CD4-positive, alpha-beta T cell treated with Interleukin-15 for 4 hours (primary cell): ENCODE measurements at regions not wholly inside any gene's neighbourhood (a gene's known extent, or its start where the extent isn't known, plus 50 kb on each side); places are given as distances from the start of the nearest gene placed in this dataset.

Source experiments
- DNase-seq: peaks from one replicate; pipeline ENCODE4 v3.0.0-alpha.2; 2020; ENCODE audit warnings: low spot score

DNA sequence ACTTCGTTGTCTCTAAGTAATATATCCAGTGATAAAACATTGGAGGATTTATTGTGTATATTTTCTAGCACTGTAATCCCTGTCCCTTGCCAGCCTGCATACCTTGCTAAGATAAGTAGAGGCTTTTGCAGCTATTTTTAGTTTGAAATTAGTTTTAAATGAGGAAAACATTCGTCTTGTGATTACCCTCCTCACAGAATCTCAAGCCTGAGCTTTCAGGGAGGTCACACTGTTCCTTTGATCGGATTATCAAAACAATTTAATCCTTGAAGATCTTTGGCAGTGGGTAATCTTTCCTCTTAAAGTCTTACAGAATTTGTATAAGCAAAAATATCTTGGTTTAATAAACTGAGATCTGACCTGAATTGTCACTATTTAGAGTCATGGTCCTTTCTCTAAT lies 897.0 kb upstream of the CELF2 start:
- no peak for DNase-seq

DNA sequence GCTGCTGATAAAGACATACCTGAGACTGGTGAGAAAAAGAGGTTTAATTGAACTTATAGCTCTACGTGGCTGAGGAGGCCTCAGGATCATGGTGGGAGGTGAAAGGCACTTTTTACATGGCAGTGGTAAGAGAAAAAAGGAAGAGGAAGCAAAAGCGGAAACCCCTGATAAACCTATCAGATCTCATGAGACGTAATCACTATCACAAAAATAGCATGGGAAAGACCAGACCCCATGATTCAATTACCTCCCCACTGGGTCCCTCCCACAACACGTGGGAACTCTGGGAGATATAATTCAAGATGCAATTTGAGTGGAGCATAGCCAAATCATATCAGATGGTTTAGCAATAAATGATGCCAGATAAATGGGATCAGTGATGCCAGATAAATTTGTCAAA lies 892.0 kb upstream of the CELF2 start:
- no peak for DNase-seq

DNA sequence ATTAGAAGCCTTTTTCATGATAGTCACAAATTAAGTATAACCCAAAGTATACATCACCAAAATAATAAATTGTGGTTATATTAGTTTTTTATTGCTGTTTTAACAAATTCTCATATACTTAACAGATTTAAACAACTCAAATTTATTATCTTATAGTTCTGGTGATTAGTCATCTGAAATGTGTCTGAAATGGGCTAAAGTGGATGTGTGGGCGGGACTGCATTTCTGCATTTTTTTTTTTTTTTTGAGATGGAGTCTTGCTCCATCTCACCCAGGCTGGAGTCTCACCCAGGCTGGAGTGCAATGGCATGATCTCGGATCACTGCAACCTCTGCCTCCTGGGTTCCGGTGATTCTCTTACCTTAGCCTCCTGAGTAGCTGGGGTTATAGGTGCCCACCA lies 891.5 kb upstream of the CELF2 start:
- no peak for DNase-seq

DNA sequence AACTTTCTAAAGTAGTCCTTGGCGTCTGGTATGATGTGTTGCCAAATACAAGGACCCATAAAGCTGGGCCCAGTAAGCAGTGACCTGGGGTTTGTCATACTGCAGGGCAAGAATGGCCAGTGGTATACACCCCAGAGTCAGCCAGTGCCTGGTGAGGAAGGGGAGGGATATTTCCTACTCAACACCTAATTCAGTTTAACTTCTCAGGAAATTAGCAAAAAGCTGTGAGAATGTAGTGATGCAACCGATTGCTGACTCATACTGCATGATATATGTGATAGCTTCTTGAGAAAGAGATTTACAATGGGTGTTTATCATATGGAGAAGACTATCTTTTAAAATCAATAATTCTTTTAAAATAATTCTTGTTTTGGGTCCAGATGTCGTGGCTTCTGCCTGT lies 889.3 kb upstream of the CELF2 start:
- DNase-seq, result no peak

DNA sequence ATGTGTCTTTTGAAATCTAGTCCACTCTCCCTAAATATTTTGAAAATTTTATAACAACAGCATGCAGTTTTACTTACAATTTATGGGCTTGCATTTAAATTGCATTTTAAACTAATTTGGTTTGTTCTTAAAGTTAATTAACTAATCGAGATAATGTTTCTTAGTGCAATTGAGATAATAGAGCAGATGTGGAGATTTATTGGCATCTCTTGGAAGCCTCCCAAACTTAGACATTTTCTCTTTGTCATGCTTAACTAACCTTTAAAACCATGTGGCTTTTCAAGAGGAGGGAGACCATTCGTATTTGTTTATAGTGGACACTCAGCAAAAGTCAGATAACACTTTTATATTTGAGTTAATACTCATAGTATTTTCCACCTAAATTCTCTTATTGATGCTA lies 887.0 kb upstream of the CELF2 start:
- DNase-seq, result no peak

DNA sequence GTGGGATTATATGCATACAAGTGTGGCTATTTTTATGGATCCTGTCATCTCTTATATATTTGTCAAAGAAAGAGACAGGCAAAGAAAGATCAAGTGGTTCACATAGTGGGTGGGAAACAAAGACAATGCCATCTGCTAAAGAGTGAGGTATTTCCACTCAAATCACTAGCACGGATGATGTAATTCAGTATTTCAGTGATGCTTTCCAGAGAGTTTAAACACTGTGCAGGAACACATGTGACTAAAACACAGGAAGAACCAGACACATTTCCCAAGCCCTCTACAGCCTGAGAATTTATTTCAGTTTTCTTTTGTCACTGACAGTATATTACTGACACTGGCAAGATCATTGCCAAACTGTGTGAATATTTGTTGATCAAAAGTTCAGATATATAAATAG lies 885.7 kb upstream of the CELF2 start:
- DNase-seq, result no peak

DNA sequence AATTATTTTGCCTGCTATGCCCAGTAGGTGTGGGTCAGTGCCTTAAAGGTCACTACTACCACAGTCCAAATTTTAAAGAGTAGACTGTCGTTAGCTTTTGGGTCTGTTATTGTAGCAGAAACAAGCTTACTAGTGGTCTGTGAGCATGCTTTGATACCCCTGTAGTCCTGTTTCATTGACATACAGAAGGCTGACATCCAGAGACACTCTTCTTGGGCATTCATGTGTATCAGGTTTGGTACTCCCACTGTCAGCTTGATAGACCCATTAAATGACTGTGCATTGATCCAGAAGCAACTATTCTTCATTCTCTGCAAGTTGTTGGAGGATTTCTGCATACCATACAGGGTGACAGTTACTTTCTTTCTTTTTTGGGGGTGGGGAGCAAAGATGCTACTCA lies 884.4 kb upstream of the CELF2 start:
- DNase-seq, result no peak

DNA sequence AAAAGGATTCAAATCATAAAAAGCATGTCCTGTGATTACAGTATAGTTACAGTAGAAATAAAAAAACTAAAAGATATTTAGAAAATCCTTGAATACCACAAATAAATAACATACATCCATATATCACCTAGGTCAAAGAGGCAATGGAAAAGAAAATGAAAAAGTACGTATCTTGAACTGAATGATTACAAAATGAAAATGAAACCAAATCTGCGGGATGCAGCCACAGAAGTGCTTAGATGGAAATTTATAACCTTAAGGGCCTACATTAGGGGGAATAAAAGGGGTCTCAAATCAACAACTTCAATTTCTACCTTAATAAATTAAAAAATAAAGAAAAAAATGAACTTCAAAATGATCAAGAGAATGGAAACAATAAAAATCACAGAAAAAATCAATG lies 879.0 kb upstream of the CELF2 start:
- no peak for DNase-seq

DNA sequence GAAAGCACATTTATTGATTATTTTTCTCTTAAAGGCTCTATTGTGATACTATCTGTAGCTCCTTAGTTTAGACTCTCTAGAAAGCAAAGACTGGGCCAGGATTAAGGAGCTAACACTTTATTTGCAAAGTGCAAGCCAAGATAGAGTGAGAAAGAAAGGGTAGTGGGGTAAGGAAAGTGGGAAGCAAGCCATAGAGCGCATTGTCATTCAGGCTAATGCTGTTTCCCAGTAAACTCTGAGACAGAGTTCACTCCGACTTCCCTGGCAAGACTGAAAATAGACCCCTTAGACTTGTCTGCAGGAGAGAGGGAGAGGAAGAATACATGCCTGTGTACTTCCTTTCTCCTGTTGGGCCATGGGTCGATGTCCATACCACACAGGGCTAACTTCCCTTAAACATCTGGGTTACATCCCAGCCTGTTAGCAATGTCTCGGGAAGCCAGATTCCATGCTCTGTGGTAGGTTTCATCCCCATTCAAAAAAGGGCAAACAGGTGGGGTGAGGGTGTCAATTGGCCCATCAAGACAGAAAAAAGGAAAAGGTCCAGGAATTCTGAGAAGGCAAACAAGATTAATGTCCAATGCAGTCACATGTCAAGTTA lies 875.8 kb upstream of the CELF2 start:
- DNase-seq, result no peak

DNA sequence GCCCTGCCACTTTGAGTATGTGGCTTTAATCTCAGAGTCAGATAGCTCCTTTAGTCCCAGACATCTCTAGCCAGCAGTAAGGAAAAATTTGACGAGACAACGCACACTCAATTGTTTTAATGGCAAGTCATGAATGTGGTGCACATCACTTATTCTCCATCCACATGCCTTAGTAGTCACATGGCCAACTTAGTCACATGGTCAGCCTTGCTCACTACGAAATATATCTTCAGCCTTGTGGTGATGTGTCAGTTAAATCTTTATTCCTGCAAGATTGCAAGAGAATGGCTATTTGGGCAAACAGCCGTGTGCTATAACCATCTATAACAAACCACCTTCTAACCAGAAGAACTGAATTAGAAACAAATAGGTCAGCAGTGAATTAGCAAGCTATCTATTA lies 871.1 kb upstream of the CELF2 start:
- DNase-seq, result no peak

DNA sequence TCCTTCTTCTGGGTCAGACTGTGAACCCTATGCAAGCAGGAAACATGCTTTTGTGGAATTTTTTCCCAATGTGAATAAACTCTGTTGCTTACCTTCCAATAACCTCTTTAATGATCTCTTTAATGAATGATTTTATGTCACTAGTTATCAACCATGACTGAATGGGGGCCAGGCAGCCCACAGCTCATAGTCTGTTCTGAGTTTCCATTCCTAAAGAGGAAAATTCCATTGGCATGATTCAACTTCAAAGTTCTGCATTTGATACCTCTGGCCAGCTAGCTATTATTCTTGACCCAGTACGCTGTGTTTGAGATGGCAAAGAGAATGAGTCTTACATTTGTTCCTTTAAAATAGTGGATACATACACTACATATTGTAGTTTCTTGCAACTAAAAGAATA lies 867.8 kb upstream of the CELF2 start:
- no peak for DNase-seq

DNA sequence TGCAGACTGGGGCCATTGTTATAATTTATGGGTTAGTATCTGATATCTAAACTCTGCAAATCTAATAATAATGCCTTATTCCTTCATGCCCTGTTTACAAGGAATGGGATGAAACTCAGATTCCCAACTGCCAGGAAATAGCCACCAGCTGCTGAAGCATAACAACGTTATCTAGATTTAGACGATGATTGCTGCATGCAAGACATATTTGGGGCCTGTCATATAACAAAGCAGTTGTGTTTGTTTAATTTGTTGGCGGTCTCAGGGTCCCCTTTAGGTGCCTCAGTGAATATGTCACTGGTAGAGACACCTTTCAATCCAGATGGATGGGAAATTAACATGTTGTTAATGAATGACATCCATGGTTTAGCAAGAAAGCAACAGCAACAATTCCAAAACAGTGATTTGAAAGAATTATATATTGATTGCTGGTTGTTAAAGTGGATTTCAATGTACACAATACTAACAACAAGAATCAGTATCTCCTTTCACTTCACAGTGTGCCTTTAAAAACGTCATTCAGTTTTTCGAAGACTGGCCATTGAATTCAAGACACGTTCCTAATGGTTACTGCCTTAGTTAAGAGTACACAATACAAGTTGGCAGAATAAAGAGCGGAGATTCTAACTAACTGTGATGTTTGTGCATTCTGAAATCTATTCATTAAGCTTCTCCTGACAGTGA lies 860.6 kb upstream of the CELF2 start:
- no peak for DNase-seq

DNA sequence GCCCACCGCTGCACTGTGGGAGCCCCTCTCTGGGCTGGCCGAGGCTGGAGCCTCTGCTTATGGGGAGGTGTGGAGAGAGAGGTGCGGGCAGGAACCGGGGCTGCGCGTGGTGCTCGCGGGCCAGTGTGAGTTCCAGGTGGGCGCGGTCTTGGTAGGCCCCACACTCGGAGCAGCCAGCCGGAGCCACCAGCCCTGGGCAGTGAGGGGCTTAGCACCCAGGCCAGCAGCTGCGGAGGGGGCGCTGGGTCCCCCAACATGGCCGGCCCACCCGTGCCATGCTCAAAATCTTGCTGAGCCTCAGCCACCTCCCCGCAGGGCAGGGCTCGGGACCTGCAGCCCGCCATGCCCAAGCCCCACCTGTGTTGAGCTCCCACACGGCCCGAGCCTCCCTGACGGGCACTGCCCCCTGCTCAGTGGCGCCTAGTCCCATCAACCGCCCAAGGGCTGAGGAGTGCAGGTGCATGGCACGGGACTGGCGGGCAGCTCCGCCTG lies 856.8 kb upstream of the CELF2 start:
- no peak for DNase-seq

DNA sequence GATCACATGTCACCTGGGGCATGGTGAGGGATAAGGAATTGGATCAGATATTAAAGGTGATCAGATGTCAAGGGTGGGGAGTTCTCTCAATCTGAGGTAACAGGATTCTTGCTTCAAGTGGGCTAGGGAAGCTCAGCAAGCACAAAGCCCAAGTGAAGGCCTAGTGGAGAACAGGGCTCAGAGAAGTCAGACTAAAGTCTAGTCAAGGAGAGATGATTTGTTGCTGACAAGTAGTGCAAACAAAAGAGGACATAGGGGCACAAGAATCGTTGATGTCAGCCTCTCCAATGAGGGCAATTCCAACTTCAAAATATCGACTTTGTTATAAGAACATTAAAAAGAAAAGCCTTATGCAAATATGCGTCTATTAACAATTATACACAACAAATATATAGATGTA lies 852.8 kb upstream of the CELF2 start:
- DNase-seq, result no peak

DNA sequence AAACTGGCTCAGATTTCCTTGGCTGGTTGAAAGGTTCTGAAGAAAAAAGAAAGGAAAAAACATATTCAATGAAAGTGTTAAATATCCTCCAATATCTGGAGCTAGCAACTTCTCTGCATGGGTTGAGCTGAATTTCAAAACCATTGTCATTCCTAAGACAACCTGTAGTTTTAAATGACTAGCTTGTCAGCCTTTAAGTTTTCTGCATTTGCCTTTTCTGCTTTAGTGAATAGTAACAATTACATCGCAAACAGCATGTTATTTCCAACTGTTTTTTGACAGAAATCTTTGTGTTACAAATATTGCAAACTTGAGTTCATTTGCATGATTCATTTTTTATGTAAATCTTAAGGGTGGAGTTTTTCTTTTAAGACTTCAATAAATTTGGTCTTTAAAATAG lies 852.3 kb upstream of the CELF2 start:
- DNase-seq, result no peak

DNA sequence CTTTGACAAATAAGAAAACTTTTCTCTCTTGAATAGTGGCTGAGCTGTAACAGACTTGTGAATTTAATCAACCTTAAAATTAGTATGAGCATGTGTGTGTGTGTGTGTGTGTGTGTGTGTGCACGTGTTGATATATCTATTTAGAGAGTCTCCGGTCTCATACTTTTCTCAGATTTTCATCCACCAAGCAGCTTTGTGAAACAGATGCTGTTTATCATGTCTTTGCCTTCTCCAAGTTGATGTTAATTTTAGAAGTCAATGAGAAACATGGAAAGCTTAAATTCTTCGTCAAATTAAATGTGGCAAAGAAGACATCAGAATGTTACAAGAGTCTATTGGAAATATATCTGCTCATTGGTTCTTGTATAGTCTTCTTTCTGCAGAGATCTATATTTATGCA lies 839.2 kb upstream of the CELF2 start:
- no peak for DNase-seq

DNA sequence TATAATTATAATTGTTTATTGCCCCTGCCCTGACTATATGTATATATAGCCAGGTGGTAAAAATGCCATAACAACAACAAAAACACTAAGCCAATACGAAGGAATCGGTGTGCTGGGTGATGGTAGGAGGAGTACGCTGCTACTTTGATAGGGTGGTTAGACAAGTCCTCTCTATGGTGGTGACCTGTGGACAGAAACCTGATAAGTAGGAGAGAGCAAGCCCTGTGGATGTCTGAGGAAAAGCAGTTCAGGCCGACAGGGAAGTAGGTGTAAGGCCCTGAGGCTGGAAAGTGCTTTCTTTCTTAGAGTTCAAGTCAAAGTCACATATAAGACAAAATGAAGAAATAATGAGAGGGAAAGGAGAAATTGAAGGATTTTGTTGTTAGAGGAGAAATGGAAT lies 823.8 kb upstream of the CELF2 start:
- DNase-seq, result no peak

DNA sequence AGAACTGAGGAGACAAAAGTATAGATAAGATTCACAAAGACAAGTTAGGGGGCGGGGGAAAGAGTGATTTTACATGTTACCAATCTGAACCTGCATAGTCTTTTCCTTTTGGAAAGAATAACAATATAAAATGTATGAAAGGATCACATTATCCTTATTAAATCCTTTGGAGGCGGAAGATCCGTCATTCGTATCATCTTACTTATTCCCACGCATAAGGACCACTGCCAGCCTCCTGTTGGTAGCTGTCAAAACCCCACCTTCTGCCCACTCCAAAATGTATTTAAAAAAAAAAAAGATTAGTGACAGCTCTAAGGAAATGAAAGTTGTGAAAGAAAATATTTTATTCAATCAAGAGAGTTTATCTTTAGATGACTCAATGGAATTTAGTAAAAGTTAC lies 821.0 kb upstream of the CELF2 start:
- DNase-seq, result no peak

DNA sequence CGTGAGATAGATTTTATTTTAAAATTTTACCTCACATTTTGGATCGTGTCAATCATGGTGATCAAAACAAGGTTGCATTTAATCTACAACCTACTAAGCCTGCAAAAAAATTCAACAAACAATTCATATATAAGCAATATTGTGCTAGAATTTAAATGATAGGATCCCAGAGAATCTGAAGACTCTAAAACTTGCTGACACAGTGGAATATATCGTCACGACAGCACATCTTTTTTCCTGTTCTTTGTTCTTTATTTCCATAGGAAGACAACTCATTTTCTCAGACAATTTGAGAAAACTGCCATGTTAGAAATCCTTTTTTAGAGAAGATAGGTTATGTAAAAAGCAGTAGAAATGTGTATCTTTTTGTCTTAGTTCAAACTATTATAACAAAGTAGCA lies 820.2 kb upstream of the CELF2 start:
- DNase-seq, result no peak

DNA sequence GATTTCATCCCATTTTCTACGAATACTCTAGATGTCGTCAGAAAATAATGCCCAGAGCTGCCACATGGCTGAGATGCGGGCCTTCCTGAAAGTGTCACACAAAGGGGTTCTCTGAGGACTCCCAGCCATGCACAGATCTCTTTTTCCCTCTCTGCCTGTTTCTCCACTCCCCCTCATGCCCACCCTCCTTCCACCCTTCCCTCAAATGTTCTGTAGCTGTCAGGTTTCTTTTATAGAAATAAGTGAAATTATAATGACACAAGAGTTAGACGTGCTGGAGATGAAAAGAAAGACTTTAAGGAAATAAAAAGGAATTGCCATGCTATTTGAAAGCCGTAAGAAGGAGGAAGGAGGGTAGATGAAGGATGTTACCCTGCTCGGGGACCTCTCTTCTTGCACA lies 819.3 kb upstream of the CELF2 start:
- no peak for DNase-seq

DNA sequence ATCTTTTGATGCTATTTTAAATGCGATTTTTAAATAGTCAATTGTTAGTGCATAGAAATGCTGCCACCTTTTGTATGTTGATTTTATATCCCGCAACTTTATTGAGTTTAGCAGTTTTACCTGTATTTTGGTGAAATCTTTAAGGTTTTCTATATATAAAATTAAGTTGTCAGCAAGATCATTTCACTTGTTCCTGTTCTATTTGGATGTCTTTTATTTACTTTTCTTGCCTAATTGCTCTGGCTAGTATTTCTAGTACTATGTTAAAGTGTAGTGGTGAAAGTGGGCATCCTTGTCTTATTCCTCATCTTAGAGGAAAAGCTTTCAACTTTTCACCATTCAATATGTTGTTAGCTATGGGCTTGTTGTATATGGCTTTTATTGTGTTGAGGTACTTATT lies 813.3 kb upstream of the CELF2 start:
- DNase-seq, result no peak

DNA sequence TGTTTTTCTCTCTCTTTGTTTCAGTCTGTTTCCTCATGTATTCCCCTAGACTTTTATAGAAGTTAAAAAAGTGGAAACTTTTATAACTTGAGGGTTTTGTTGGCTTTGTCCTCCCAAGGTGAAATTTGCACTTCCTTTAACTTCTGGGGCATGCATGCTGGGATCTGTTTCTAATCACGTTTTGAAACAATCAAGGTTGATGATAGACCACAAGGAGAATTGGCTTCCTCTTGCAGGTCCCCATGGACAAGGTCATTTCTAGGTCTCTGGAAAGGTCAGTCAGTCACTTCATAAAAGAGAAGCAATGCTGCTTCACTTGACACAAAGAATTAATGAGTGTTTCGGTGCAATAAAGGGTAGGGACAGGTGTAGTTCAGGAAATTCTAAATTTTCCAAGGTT lies 811.8 kb upstream of the CELF2 start:
- no peak for DNase-seq

DNA sequence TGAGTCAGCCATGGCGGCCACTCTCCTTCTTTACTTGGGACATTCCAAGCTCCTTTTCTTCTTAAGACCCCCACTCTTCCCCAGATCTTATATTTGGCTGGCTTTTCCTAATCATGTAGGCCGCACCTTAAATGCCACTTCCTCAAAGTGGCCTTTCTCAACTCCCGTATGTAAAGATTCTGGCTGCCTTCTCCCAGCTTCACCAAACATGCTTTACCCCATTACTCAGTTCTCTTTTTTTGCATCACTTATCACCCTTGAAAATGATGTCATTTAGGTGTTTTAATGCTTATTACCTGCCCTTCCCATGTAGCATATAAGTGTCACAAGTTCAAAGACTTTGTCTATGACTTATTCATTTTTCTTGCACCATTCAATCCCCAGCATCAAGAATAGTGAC lies 810.1 kb upstream of the CELF2 start:
- no peak for DNase-seq

DNA sequence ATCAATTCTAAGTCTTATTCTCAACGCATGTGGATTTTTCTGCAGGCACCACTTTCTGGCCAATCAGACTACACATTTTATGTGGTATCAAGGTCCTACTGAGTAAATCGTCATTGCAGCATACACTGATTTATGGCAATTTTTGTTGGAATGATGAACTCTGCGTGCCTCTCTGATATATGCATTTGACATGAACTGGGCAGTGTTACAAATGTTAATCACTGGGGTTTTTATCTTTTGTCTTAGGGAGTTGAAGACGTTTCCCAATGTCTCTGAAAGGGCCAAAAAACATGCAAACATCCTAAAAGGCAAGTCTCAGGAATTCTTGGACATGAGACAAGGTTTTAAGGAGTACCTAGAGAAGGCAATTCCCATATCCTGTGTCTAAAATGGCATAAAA lies 809.5 kb upstream of the CELF2 start:
- DNase-seq, result no peak
